ENCODE measurements at regions not wholly inside any gene's neighbourhood (a gene's known extent, or its start where the extent isn't known, plus 50 kb on each side); places are given as distances from the start of the nearest gene placed in this dataset.

GRCh38 chr6:101042966-101043365 is 161.8 kb upstream of the ASCC3 start:
- TF ChIP-seq CTCF (IDR thresholded peaks at IDR 0.05) = no peak
- no peak for TF ChIP-seq POLR2A (IDR thresholded peaks at IDR 0.05)
